ENCODE measurements at regions not wholly inside any gene's neighbourhood (a gene's known extent, or its start where the extent isn't known, plus 50 kb on each side); places are given as distances from the start of the nearest gene placed in this dataset.

- TF ChIP-seq CTCF (IDR thresholded peaks at IDR 0.05) = no peak
- TF ChIP-seq POLR2A (IDR thresholded peaks at IDR 0.05) = no peak
These were observed 123.3 kb upstream of the TMTC4 start for GRCh38 chr13:100797921-100798320.
